ENCODE measurements at regions not wholly inside any gene's neighbourhood (a gene's known extent, or its start where the extent isn't known, plus 50 kb on each side); places are given as distances from the start of the nearest gene placed in this dataset.

DNA sequence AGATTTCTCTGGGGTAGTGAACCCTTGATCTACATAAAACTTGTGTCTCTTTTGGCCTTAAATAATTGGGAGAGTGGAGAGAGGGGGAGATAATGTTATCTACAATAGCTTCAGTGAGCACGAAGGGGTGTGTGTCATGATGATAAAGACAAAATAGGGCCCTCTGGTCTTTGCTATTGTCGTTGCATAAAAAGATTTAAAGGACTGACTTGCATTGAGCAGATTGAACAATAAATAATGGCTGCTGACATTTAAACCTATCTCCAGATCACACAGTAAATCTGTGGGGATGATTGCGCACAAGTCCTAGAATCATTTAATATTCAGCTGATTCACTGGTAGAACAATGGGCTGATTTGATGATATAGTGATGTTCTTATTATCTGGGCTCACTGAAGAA is 71.3 kb upstream of the GAP43 start:
- TF ChIP-seq, protein P1, sequence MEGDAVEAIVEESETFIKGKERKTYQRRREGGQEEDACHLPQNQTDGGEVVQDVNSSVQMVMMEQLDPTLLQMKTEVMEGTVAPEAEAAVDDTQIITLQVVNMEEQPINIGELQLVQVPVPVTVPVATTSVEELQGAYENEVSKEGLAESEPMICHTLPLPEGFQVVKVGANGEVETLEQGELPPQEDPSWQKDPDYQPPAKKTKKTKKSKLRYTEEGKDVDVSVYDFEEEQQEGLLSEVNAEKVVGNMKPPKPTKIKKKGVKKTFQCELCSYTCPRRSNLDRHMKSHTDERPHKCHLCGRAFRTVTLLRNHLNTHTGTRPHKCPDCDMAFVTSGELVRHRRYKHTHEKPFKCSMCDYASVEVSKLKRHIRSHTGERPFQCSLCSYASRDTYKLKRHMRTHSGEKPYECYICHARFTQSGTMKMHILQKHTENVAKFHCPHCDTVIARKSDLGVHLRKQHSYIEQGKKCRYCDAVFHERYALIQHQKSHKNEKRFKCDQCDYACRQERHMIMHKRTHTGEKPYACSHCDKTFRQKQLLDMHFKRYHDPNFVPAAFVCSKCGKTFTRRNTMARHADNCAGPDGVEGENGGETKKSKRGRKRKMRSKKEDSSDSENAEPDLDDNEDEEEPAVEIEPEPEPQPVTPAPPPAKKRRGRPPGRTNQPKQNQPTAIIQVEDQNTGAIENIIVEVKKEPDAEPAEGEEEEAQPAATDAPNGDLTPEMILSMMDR (IDR thresholded peaks at IDR 0.05): no peak
- TF ChIP-seq POLR2A (IDR thresholded peaks at IDR 0.05): no peak

Data from heart left ventricle (tissue), 13 donors.